PC-3 (cell line): ENCODE measurements at regions not wholly inside any gene's neighbourhood (a gene's known extent, or its start where the extent isn't known, plus 50 kb on each side); places are given as distances from the start of the nearest gene placed in this dataset.

Experiments
- CTCF ChIP-seq: fragments of 300-600 bp; sonication (generic); conservative IDR thresholded peaks from 2 replicates; pipeline ENCODE4 v1.5.1; 2017; ENCODE audit warnings: antibody characterized with exemption, low read depth, mild to moderate bottlenecking, low read length
- EZH2 ChIP-seq: fragments of 300-600 bp; sonication (generic); IDR thresholded peaks from one replicate; pipeline ENCODE4 v1.6.1; 2017; ENCODE audit warnings: antibody characterized with exemption, mild to moderate bottlenecking, low read length; ENCODE audit not compliant: unreplicated experiment

GRCh38 chr11:10628508-10629236, 60.2 kb upstream of the LYVE1 start:
- TF ChIP-seq CTCF (no peak), EZH2 (no peak)
